ENCODE measurements at regions not wholly inside any gene's neighbourhood (a gene's known extent, or its start where the extent isn't known, plus 50 kb on each side); places are given as distances from the start of the nearest gene placed in this dataset.

DNA sequence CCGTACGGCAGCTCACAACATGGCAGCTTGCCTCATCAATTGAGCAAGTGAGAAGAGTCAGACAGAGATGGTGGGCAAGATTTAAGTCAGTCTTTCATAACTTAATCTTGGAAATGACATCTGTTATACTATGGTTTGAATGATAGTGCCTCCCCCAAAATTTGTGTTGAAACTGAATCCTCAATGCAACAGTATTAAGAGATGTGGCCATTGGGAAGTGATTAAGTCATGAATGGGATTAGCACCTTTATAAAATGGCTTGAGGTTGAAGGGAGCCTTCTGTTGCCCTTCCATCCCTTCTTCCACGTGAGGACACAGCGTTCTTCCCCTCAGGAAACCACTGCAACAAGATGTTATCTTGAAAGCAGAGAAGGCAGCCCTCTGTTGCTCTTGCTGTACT is 124.2 kb downstream of the C12orf75 start:
- DNase-seq (ENCODE audit: low spot score) (no peak), ATAC-seq (ENCODE audit: low FRiP score) (no peak)
- TF ChIP-seq, protein P1, sequence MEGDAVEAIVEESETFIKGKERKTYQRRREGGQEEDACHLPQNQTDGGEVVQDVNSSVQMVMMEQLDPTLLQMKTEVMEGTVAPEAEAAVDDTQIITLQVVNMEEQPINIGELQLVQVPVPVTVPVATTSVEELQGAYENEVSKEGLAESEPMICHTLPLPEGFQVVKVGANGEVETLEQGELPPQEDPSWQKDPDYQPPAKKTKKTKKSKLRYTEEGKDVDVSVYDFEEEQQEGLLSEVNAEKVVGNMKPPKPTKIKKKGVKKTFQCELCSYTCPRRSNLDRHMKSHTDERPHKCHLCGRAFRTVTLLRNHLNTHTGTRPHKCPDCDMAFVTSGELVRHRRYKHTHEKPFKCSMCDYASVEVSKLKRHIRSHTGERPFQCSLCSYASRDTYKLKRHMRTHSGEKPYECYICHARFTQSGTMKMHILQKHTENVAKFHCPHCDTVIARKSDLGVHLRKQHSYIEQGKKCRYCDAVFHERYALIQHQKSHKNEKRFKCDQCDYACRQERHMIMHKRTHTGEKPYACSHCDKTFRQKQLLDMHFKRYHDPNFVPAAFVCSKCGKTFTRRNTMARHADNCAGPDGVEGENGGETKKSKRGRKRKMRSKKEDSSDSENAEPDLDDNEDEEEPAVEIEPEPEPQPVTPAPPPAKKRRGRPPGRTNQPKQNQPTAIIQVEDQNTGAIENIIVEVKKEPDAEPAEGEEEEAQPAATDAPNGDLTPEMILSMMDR (IDR thresholded peaks at IDR 0.05), result no peak

DNA sequence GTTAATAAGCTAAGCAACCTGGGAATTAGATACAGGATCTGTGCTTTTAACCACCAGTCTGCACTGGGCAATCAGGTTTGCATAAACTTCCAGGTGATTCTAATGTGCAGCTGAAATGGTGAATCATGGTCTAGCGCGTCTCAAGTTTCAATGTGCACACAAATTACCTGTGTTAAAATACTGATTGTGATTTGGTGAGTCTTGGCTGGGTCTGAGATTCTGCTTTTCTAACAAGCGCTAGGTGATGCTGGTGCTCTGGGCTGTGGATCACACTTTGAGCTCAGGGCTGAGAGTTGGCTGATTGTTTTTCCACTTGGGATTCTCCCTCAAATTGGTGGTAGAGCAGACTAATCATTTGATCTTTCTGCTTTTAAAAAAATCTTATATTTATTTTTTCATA is 124.8 kb downstream of the C12orf75 start:
- no peak for DNase-seq (ENCODE audit: low spot score)
- no peak for ATAC-seq (ENCODE audit: low FRiP score)
- TF ChIP-seq, protein P1 (IDR thresholded peaks at IDR 0.05), result no peak

DNA sequence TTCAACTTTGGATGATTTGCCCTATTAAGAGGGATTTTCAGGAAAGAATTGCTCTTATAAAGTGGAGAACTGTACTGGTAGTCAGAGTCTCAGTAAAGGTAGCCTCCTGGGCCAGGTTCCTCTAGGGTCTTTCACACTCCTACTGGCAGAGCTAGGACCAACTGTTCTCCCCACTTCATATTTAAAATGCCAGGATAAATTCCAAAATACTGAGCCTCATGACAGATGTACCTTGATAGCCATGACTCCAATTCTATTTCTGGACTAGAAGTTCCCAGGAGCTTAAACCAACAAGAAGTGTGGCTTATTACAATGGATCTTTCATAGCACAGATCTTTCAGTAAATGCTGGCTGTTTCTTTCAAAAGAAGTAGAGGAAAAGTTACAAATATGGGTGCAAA is 126.5 kb downstream of the C12orf75 start:
- DNase-seq (ENCODE audit: low spot score) (no peak), ATAC-seq (ENCODE audit: low FRiP score) (no peak)
- TF ChIP-seq, protein P1 (IDR thresholded peaks at IDR 0.05), result no peak

DNA sequence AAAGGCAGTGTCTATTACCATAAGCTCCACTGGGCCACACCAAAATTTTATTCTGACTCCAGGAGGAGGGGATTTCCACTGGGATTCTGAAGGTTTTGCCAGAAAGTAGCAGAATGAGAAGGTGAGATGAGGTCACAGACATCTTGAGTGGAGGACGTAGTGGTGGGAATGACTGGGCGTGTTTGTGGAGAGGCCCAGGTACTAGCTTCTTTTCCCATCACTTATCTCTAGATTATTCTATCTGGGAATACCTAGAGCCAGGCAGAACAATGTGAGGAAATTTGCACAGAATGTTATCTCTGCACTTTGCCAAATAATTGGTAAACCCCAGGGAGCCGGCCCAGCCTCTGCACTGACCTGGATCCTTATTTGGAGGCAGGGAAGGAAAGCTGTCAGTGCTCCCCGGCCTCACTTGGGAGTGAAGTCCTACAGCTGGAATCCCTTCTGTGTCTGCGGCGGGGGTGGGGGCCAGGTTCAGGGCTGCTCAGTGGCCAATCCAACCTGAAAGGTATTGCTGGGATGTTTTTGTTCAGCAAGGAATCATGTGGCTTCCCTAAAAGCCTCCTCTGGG is 129.4 kb downstream of the C12orf75 start:
- TF ChIP-seq, protein P1 (IDR thresholded peaks at IDR 0.05), result no peak
- no peak for ATAC-seq (ENCODE audit: low FRiP score)

DNA sequence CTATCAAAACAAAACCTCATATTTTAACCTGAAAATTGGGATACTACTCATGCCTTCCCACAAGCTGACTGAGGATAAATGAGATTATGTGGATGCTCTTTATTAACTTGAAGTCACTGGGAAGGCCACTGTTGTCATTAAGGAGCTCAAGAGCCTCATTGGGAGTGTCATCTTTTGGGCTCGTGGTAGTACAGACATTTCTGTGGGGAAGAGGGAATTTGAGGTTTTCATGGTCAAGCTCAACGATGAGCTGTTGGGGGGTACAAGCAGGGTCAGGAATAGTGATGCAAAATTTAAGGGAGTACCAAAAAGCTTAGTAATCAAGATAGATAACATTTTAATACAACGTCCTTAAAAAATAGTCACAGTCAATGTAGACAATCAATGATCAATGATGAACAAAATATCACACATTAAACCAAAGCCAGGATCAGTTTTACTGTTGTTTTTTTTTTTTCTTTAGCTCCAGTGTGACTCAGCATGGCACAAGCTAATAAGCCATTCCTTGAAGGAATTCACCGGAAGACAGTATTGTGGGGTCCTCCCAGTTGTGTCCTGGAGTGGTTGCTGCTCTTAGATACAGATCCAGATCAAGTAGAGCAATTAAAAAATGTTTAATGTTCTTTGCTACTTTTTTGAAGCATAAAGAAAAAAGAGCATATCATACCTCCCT is 130.9 kb downstream of the C12orf75 start:
- no peak for DNase-seq (ENCODE audit: low spot score)
- TF ChIP-seq, protein P1 (IDR thresholded peaks at IDR 0.05), result no peak
- ATAC-seq (ENCODE audit: low FRiP score), result no peak

More for the DNA sequence above, 129.4 kb downstream of the C12orf75 start:
- no peak for DNase-seq (ENCODE audit: low spot score)

DNA sequence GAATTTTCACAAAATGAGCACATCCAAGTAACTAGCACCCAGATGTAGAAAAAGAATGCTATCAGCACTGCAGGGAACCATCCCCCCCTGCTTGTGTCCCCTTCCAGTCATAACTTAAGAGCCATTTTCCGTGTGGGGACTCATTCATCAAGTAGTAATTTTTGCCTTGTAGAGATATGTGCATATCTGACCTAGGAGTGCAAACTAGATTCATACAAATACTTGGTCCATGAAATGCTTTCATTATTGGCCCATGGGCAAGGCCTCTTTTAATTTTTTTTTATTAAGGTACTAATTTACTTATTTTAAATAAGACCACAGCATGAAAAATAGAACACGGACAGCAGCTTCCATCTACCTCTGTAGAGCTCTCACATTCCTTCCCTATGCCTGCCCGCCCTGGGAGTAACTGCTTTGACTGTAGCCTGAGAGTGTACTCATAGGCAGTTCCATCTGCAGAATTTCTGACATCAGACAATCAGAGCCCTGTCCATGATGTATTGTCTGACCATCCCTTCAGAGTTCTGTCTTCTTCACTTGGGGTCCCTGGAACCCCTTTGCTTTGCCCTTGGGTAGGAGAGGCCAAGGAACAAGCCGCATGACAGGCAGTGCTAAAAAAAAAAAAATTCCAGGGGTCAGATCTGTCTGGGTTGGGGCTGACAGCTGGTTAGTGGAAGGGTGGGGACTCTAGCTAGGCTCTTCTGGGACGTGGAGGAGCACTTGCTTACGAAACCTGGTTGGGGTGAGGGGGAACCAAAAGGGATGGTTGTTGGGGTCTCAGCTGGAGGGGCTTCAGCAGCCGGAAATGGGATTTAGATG is 131.7 kb downstream of the C12orf75 start:
- TF ChIP-seq, protein P1 (IDR thresholded peaks at IDR 0.05), result no peak
- ATAC-seq (ENCODE audit: low FRiP score), result no peak
- DNase-seq (ENCODE audit: low spot score), result no peak

All from omental fat pad (tissue), 3 donors.